H54 (cell line): ENCODE measurements at regions not wholly inside any gene's neighbourhood (a gene's known extent, or its start where the extent isn't known, plus 50 kb on each side); places are given as distances from the start of the nearest gene placed in this dataset.
"Not testable (repeated sequence)": the region's sequence is repeated elsewhere in the genome, so short reads cannot be mapped to it uniquely, and the experiment has no call there.

Experiments used
- DNase-seq: peaks from one replicate; pipeline ENCODE4 v3.0.0; 2011; ENCODE audit warnings: low spot score, mixed read lengths; ENCODE audit not compliant: insufficient read length
- FAIRE-seq: peaks from 3 replicates; lab custom pipeline; 2011; peaks lifted over from hg19 to GRCh38; lab: Jason Lieb, UNC
- POLR2A ChIP-seq: IDR thresholded peaks from 2 replicates; pipeline ENCODE4 v1.6.1; 2011; ENCODE audit warnings: low read depth, mild to moderate bottlenecking, low read length

DNA sequence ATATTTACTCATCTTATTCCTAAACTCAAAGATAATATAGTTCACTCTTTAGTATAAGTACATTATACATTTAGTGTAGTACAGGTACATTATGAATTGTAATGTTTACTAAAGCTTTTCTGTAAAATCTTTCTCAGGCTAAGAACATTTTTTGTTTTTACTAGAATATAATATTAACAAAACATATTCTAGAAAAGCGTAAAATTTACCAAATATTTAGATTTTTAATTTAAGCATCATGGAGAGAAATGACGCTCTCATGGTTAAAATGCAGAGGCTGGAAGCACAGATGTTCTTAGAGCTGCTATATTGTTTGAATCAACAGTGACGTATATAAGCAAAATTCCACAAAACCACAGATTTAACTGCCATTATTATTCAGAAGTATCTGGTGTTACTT, 54.7 kb upstream of the NBPF15 start:
- not testable (repeated sequence) for DNase-seq, FAIRE-seq

DNA sequence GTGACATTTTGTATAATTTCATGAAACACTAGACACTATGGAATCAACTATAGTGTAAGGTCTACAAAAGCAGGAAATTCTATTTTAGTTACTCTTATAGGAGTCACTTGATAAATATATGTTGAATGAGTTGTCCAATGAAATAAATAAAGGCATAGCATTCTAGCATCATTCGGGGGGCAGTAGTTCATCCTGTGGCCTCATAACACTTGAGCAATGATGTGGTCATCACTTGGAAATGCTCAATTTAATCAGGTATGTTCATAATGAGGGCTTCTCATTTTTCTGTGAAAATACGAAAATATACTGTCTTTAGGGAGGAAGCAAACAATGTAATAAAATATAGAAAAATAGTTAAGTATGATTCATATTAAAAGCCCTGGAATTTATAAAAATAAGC, 55.4 kb upstream of the NBPF15 start:
- DNase-seq, FAIRE-seq: not testable (repeated sequence)

DNA sequence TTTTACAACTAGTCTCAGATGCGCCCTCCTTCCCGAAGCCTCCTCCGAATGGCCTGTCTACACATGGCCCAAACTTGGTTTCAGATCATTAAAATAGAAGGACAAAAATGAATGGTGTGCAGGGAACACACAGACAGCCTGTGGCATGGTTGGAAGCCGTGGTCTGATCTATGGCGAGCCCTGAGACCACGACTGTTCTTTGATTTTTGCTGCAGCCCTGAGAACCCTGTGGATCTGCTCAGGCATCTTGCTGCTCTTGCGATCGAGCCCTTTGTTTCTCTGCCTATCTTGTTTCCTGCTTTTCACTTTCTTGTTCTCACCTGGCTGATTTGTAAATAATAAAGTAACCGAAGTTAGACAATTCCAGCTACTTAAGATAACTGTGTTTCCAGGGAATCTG, 57.0 kb upstream of the NBPF15 start:
- FAIRE-seq, DNase-seq: not testable (repeated sequence)

DNA sequence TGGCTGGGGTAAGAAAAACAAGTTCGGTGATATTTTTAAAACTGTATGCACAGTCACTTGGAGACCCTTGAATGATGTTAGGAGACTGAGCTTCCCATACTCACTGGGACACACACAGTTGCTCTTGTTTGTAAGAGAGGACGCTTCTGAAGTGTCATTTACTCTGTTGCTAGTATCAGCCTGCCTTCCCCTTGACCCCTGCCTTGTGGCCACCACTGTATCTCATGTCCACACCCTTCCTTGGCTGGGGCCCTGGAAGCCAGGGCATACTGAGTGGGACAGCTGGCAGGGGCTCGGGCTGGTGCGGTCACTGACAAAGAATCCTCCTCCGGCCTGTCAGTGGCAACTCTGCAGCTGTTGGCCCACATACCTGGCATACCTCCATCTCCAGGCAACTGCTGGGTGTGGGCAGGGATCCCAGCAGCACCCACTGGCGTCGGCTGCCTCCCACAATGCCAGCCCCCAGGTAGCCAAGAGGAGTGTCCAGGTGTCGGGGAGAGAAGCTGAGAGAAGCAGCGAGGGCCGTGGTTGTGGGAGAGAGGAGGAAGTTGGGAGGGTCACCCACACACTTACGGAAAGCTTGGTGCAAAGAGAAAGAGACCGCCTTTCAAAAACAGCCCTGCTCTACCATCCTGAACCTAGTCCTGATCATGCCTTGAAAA, 58.2 kb upstream of the NBPF15 start:
- FAIRE-seq, DNase-seq: not testable (repeated sequence)

DNA sequence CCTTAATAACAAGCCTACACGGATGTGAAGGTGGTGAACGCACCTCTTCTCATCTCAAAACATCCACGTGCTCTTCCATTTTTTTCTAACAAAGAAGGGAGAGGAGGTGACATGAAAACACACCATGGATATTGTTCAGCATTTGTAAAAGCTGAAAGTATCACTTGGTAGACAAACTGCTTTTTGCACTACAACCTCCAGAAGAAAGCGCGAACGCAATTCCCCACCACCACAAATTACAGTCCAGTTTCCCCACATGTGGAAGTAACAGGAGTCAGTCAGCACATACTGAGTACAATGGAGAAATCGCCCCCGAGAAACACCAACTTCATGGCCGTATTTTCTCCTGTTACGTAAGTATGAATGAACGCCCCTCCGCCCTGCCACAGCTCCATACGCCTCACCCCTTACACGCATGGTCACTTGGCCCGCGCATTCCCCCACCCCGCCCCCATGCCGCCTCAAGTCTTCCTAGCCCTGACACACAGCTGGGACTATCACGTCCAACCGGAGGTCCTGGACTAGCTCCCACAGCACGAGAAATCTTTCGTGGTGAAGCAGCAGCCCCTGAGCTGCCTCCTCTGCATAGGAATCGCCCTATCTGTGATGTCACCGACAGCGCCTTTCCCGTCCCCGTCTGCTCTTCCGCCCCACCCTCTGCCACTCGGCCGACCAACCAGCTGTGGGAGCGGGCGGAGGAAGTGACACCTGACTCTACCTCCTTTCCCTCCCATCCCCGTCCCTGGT, 62.4 kb upstream of the NBPF15 start:
- DNase-seq = peak; percentile 1
- not testable (repeated sequence) for FAIRE-seq
- peak; percentile 89 for TF ChIP-seq POLR2A

DNA sequence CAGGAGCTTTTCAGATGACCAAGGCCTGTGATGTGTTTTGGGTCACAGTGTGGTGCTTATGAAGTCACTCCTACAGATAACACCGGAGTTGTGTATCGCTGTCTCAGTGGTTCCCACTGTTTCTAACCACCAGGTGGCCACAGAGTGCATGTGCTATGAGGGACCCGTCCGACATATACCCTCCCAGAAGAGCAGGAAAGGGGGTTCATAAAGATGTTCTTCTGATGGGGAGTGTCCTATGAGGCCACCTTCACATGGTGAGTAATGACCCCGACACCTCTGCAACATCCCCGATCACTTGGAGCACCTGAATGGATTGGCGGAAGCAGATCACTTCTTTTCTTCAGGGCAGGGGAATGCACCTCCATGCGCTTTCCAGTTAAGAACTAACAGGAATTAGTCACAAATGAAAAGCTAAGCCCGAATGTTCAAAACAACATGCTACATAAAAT, 60.5 kb upstream of the PPIAL4F start:
- not testable (repeated sequence) for FAIRE-seq, DNase-seq

DNA sequence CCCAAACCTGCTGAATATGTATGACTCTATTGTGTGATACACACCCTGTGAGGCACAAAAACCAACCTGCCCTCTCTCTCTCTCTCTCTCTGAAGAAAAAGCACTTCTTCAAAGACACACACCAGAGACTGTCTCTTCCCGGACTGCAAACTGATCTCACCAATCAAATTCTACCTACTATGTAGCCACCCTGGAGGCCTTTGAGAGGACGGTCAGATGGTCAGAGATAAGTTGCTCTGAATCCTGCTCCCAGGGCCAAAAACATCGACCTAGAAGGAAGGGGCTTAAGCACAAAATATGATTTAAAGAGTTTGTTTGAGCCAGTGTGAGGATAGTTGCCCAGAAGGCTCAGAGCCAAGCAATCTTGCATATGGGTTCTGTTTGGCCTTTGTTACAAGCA, 59.2 kb upstream of the PPIAL4F start:
- FAIRE-seq, DNase-seq: not testable (repeated sequence)

DNA sequence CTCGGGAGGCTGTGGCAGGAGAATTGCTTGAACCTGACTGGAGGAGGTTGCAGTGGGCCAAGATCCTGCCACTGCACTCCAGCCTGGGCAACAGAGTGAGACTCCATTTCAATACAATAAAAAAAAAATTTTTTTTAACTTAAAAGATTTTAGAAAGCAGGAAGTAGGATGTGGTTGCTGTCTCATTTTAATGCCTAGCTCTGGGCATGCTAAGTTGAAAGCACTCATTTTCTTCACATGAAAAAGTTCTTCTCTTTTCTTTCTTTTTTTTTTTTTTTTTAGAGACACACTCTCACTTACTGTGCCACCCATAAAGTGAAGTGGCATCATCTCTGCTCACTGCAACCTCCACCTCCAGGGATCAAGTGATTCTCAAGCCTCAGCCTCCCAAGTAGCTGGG, 58.4 kb upstream of the PPIAL4F start:
- FAIRE-seq, DNase-seq: not testable (repeated sequence)

DNA sequence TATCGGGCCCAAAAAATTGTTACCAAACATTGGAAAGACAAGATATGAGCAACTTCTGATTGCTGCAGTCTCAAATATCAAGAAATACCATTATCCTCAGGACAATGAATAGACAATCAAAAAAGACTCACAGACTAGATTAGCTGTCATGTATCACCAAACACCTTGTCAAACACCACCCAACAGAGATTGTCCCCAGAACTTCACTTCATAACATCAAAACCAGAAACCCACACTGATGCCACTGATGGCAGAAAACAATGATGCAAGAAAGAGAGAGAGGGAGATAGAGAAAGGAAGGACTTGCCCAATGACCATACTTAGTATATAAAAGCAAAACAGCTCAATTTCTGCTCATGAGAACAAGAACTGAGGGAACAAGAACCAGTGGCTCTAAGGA, 56.0 kb upstream of the PPIAL4F start:
- not testable (repeated sequence) for FAIRE-seq

DNA sequence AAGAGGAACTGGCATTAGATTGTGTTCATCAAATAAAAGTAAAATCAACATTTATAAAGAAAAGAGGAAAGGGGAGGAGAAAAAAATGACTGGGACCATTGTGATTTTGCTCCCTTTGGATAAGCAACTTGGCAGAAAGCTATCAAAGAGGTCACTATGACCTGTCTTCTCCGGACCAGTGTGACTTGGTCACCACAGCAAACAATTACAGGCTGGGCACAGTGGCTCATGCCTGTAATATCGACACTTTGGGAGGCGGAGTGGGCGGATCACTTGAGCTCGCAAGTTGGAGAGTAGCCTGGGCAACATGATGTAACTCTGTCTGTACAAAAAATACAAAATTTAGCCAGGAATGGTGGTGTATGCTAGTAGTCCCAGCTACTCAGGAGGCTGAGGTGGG, 55.5 kb upstream of the PPIAL4F start:
- not testable (repeated sequence) for FAIRE-seq, DNase-seq

More for the DNA sequence above, 56.0 kb upstream of the PPIAL4F start:
- DNase-seq = not testable (repeated sequence)

DNA sequence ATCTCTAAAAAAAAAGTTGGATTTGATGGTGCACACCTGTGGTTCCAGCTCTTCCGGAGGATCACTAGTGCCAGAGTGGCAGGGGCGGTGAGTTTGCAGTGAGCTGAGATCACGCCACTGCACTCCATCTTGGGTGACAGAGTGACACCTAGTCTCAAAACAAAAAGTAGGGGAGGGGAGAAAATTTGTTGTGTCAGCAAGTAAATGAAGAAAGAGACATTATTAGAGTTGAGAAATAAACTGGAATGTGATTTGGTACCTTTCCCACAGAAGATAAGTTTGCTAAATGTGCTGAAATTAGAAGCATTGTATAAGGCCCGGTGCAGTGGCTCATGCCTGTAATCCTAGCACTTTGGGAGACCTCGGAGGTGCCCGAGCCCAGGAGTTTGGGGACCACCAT, 54.0 kb upstream of the PPIAL4F start:
- FAIRE-seq, DNase-seq: not testable (repeated sequence)

DNA sequence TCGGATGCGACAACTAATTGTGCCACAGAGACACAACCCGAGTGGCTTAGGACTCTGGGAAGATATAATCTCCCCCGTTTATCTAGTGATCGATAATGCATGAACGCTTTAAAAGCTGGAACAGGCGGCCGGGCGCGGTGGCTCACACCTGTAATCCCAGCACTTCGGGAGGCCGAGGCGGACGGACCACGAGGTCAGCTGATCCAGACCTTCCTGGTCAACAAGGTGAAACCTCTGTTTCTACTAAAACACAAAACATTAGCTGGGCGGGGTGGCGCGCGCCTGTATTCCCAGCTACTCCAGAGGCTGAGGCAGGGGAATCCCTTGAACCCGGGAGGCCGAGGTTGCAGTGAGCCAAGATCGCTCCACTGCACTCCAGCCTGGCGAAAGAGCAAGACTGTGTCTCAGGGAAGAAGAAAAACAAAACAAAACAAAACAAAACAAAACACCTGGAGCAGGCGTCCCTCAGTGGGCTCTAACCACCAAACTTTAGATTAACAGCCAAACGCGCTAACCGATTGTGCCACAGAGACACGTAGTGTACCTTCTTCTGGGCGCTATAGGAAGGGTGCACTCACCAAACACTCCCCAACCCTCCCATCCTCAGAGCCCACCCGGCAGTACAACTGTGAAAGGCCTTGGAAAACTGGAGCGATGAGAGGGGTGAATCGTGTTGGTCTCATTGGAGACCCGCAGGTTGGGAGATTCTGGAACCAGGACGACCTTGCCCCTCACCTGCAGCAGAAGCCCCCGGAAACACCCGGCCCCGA, 53.3 kb upstream of the PPIAL4F start:
- not testable (repeated sequence) for FAIRE-seq, DNase-seq
